Thoracic aorta (tissue), 2 donors: ENCODE measurements at regions not wholly inside any gene's neighbourhood (a gene's known extent, or its start where the extent isn't known, plus 50 kb on each side); places are given as distances from the start of the nearest gene placed in this dataset.

Experiments used
- ATAC-seq: fragments of 150-250 bp; one replicate; pipeline ENCODE4 v1.8.0; 2017; ENCODE audit warnings: low read depth; ENCODE audit not compliant: insufficient number of reproducible peaks, low FRiP score
- DNase-seq: peaks from one replicate; pipeline ENCODE4 v3.0.0-alpha.2; 2020; ENCODE audit warnings: low spot score
- H3K27ac ChIP-seq, 2 donors: fragments of 200-600 bp; sonication (generic); 1 replicate in 1 of 2; 2 replicates in 1 of 2; pipeline ENCODE4 v1.5.1; 2016; ENCODE audit warnings: mild to moderate bottlenecking in 2 of 2, moderate library complexity in 2 of 2
- H3K27me3 ChIP-seq: fragments of 200-600 bp; sonication (generic); replicated peaks from 2 replicates; pipeline ENCODE4 v1.6.0; 2016; ENCODE audit warnings: mild to moderate bottlenecking; ENCODE audit not compliant: insufficient read depth
- H3K36me3 ChIP-seq: fragments of 200-600 bp; sonication (generic); one replicate; pipeline ENCODE4 v1.5.1; 2016
- H3K4me1 ChIP-seq, 2 donors: fragments of 200-600 bp; sonication (generic); 1 replicate in 1 of 2; 2 replicates in 1 of 2; pipeline versions ENCODE4 v1.5.1 to v1.6.0; 2016; ENCODE audit warnings: low read depth in 2 of 2, mild to moderate bottlenecking in 1 of 2; ENCODE audit not compliant: control insufficient read depth in 1 of 2
- H3K4me3 ChIP-seq: fragments of 200-600 bp; sonication (generic); 2 replicates; pipeline ENCODE4 v1.5.1; 2016; ENCODE audit warnings: mild to moderate bottlenecking
- H3K9me3 ChIP-seq: fragments of 200-600 bp; sonication (generic); 2 replicates; pipeline ENCODE4 v1.5.1; 2016
- TF ChIP-seq, protein P1 (sequence below): fragments of 200-600 bp; sonication (generic); IDR thresholded peaks from one replicate; pipeline ENCODE4 v1.5.1; 2019; ENCODE audit warnings: antibody characterized with exemption

- ATAC-seq (no peak), DNase-seq (no peak)
- TF ChIP-seq, protein P1, sequence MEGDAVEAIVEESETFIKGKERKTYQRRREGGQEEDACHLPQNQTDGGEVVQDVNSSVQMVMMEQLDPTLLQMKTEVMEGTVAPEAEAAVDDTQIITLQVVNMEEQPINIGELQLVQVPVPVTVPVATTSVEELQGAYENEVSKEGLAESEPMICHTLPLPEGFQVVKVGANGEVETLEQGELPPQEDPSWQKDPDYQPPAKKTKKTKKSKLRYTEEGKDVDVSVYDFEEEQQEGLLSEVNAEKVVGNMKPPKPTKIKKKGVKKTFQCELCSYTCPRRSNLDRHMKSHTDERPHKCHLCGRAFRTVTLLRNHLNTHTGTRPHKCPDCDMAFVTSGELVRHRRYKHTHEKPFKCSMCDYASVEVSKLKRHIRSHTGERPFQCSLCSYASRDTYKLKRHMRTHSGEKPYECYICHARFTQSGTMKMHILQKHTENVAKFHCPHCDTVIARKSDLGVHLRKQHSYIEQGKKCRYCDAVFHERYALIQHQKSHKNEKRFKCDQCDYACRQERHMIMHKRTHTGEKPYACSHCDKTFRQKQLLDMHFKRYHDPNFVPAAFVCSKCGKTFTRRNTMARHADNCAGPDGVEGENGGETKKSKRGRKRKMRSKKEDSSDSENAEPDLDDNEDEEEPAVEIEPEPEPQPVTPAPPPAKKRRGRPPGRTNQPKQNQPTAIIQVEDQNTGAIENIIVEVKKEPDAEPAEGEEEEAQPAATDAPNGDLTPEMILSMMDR: no peak
- no peak overlapping the region for H3K27ac ChIP-seq
- H3K4me3 ChIP-seq: no peak overlapping the region
- no peaks in the 10 kb centered on the region for H3K36me3 ChIP-seq
- no peaks in the 10 kb centered on the region for H3K27me3 ChIP-seq
- peaks cover 0 to 12% of the 10 kb centered on the region in 2 donors for H3K4me1 ChIP-seq
- no peaks in the 10 kb centered on the region for H3K9me3 ChIP-seq
These were observed 76.6 kb downstream of the CYP26A1 start for GRCh38 chr10:93150289-93150688.

DNA sequence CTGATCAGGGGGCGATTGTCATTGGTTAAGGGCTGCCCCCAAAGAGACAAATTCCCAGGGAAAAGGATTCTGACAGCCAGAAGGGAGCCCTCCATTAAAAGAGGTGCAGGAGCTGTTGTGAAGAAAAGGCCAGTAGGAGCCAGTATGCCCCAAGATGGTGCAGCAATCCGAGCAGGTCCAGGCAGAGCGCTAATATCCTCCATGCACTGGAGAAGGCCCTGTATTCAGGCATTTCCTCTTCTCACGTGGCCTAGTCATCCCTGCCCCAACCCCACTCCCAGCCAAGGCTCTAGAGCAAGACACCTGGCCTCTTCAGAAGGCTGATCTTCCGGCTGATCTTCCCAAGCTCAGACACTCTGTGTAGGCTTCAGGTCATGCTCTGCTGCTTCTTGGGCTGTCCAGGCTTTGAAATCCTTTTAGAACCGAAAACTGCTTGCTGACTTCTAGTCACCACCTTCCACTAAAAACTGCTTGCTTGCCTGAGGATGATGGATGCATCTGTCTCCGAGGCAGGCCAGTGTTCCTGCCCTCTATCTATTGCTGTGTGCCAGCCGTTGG lies 77.4 kb downstream of the CYP26A1 start:
- ATAC-seq (no peak), DNase-seq (no peak)
- Histone ChIP-seq H3K4me3 (no peak overlapping the region), H3K4me1 (peaks cover 0 to 12% of the 10 kb centered on the region in 2 donors), H3K36me3 (no peaks in the 10 kb centered on the region), H3K27ac (no peak overlapping the region), H3K27me3 (no peaks in the 10 kb centered on the region), H3K9me3 (no peaks in the 10 kb centered on the region)
- TF ChIP-seq, protein P1: no peak

GRCh38 chr10:93152136-93152535 lies 78.4 kb downstream of the CYP26A1 start:
- TF ChIP-seq, protein P1: no peak
- Histone ChIP-seq H3K27ac (no peak overlapping the region), H3K36me3 (no peaks in the 10 kb centered on the region), H3K27me3 (no peaks in the 10 kb centered on the region), H3K4me3 (no peak overlapping the region), H3K4me1 (peaks cover 0 to 12% of the 10 kb centered on the region in 2 donors), H3K9me3 (no peaks in the 10 kb centered on the region)
- DNase-seq (no peak), ATAC-seq (no peak)

DNA sequence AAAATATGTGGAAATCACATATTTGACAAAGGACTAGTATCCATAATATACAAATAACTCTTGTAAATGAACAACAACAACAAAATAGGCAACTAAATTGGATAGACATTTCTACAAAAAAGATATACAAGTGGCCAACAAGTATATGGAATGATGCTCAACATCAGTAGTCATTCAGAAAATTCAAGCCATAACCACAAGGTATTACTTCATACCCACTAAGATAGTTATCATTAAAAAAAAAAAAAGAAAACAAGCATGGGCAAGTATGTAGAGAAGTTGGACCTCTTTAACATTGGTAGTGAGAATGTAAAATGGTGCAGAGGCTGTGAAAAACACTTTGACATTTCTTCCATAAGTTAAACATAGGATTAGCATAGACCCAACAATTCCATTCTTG lies 80.8 kb downstream of the CYP26A1 start:
- Histone ChIP-seq H3K4me3 (no peak overlapping the region), H3K27ac (no peak overlapping the region), H3K9me3 (no peaks in the 10 kb centered on the region), H3K4me1 (peaks cover 0 to 12% of the 10 kb centered on the region in 2 donors), H3K27me3 (no peaks in the 10 kb centered on the region), H3K36me3 (no peaks in the 10 kb centered on the region)
- TF ChIP-seq, protein P1: no peak
- DNase-seq (no peak), ATAC-seq (no peak)

DNA sequence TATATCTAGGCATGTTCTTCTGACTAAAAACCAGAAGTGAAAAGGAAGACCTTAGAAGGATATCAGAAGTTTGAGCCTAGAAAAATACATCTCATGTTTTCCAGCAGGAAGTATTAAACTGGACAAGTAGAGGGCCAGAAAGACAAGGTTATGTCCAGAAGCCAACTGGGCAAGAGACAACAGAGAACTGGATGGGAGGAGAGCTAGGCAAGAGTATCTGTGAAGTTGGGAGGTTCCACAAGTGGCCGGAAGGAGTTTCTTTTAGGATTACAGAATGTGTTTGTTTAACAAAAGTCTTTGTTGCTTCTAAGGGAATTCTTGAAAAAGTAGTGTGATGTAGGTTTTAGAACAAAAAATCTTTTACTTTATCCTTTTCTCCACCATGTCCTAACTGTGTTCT lies 86.4 kb downstream of the CYP26A1 start:
- Histone ChIP-seq H3K9me3 (no peaks in the 10 kb centered on the region), H3K36me3 (no peaks in the 10 kb centered on the region), H3K4me1 (no peaks in the 10 kb centered on the region), H3K4me3 (no peak overlapping the region), H3K27ac (no peak overlapping the region), H3K27me3 (no peaks in the 10 kb centered on the region)
- DNase-seq: no peak
- ATAC-seq: no peak
- TF ChIP-seq, protein P1: no peak
